ENCODE measurements at regions not wholly inside any gene's neighbourhood (a gene's known extent, or its start where the extent isn't known, plus 50 kb on each side); places are given as distances from the start of the nearest gene placed in this dataset.

DNA sequence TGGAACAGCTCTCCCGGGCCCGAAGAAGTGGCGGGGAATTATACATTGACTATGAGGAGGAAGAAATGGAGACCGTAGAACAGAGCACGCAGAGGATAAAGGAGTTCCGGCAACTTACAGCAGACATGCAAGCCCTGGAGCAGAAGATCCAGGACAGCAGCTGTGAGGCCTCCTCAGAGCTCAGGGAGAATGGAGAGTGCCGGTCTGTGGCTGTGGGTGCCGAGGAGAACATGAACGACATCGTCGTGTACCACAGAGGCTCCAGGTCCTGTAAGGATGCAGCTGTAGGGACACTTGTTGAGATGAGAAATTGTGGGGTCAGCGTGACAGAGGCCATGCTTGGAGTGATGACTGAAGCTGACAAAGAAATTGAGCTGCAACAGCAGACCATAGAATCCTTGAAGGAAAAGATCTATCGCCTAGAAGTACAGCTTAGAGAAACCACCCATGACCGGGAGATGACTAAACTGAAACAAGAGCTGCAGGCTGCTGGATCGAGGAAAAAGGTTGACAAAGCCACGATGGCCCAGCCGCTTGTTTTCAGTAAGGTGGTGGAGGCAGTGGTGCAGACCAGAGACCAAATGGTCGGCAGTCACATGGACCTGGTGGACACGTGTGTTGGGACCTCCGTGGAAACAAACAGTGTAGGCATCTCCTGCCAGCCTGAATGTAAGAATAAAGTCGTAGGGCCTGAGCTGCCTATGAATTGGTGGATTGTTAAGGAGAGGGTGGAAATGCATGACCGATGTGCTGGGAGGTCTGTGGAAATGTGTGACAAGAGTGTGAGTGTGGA is 129.5 kb upstream of the DMRT1 start:
- no peak for TF ChIP-seq POLR2A (IDR thresholded peaks at IDR 0.05; ENCODE audit: low read length)
- TF ChIP-seq, protein P1, sequence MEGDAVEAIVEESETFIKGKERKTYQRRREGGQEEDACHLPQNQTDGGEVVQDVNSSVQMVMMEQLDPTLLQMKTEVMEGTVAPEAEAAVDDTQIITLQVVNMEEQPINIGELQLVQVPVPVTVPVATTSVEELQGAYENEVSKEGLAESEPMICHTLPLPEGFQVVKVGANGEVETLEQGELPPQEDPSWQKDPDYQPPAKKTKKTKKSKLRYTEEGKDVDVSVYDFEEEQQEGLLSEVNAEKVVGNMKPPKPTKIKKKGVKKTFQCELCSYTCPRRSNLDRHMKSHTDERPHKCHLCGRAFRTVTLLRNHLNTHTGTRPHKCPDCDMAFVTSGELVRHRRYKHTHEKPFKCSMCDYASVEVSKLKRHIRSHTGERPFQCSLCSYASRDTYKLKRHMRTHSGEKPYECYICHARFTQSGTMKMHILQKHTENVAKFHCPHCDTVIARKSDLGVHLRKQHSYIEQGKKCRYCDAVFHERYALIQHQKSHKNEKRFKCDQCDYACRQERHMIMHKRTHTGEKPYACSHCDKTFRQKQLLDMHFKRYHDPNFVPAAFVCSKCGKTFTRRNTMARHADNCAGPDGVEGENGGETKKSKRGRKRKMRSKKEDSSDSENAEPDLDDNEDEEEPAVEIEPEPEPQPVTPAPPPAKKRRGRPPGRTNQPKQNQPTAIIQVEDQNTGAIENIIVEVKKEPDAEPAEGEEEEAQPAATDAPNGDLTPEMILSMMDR (IDR thresholded peaks at IDR 0.05) = no peak

Data from A549 (cell line).